Activated CD4-positive, alpha-beta T cell treated with anti-CD3 and anti-CD28 coated beads, Interleukin-10, Interleukin-2, amounts not matched to agents 100 ng/mL and 50 ng/mL, durations not matched to agents 16 hours and 8 hours (primary cell): ENCODE measurements at regions not wholly inside any gene's neighbourhood (a gene's known extent, or its start where the extent isn't known, plus 50 kb on each side); places are given as distances from the start of the nearest gene placed in this dataset.
"Not testable (repeated sequence)": the region's sequence is repeated elsewhere in the genome, so short reads cannot be mapped to it uniquely, and the experiment has no call there.

ENCODE experiments used
- DNase-seq: peaks from one replicate; pipeline ENCODE4 v3.0.0-alpha.2; 2020

GRCh38 chr1:191525944-191526343 is 632.3 kb upstream of the RGS18 start:
- DNase-seq: not testable (repeated sequence)

GRCh38 chr1:191528275-191528674 is 630.0 kb upstream of the RGS18 start:
- no peak for DNase-seq

- DNase-seq: no peak
Observed at GRCh38 chr1:191530928-191531327, 627.3 kb upstream of the RGS18 start.

- DNase-seq: no peak
Observed at GRCh38 chr1:191533254-191533653, 625.0 kb upstream of the RGS18 start.

- no peak for DNase-seq
Observed at GRCh38 chr1:191536791-191537429, 621.4 kb upstream of the RGS18 start.

GRCh38 chr1:191541758-191542157 is 616.5 kb upstream of the RGS18 start:
- DNase-seq: no peak

GRCh38 chr1:191542444-191542843 is 615.8 kb upstream of the RGS18 start:
- no peak for DNase-seq

- DNase-seq: no peak
Observed at GRCh38 chr1:191546803-191547202, 611.5 kb upstream of the RGS18 start.

GRCh38 chr1:191551019-191551418 is 607.2 kb upstream of the RGS18 start:
- no peak for DNase-seq

- DNase-seq: no peak
Observed at GRCh38 chr1:191558379-191558778, 599.9 kb upstream of the RGS18 start.

- no peak for DNase-seq
Observed at GRCh38 chr1:191561276-191561675, 597.0 kb upstream of the RGS18 start.

- no peak for DNase-seq
Observed at GRCh38 chr1:191564275-191564674, 594.0 kb upstream of the RGS18 start.

- DNase-seq: no peak
Observed at GRCh38 chr1:191572479-191572878, 585.8 kb upstream of the RGS18 start.

- DNase-seq: no peak
Observed at GRCh38 chr1:191575180-191575579, 583.1 kb upstream of the RGS18 start.

- DNase-seq: no peak
Observed at GRCh38 chr1:191575746-191576145, 582.5 kb upstream of the RGS18 start.

GRCh38 chr1:191577213-191577612 is 581.0 kb upstream of the RGS18 start:
- DNase-seq: no peak

- no peak for DNase-seq
Observed at GRCh38 chr1:191578281-191578680, 580.0 kb upstream of the RGS18 start.

- DNase-seq: no peak
Observed at GRCh38 chr1:191579019-191579418, 579.2 kb upstream of the RGS18 start.

- DNase-seq: no peak
Observed at GRCh38 chr1:191582169-191582568, 576.1 kb upstream of the RGS18 start.

- DNase-seq: no peak
Observed at GRCh38 chr1:191585095-191585494, 573.2 kb upstream of the RGS18 start.

GRCh38 chr1:191588905-191589304 is 569.4 kb upstream of the RGS18 start:
- DNase-seq: no peak

- DNase-seq: no peak
Observed at GRCh38 chr1:191589536-191589935, 568.7 kb upstream of the RGS18 start.

- DNase-seq: no peak
Observed at GRCh38 chr1:191590578-191590977, 567.7 kb upstream of the RGS18 start.

GRCh38 chr1:191592039-191592438 is 566.2 kb upstream of the RGS18 start:
- no peak for DNase-seq

- DNase-seq: no peak
Observed at GRCh38 chr1:191592907-191593306, 565.4 kb upstream of the RGS18 start.

- no peak for DNase-seq
Observed at GRCh38 chr1:191595170-191595569, 563.1 kb upstream of the RGS18 start.
